K562 (cell line): ENCODE measurements at regions not wholly inside any gene's neighbourhood (a gene's known extent, or its start where the extent isn't known, plus 50 kb on each side); places are given as distances from the start of the nearest gene placed in this dataset.

Experiments
- ATAC-seq: fragments of 200-7000 bp; cut with Tn5 transposase; 3 replicates; pipeline ENCODE4 v1.9.1; 2020; ENCODE audit warnings: moderate library complexity
- BruUV-seq: library from RNA; stranded (reverse); fragments of 400-500 nt; replicated peaks from 2 replicates; lab custom pipeline; 2021; lab: Mats Ljungman, UMichigan
- CTCF ChIA-PET: fragments of 300-600 bp; formaldehyde crosslinking; extraction: SDS; loops from one replicate; lab custom pipeline; 2021; ENCODE audit warnings: low intra/inter-chr PET ratio; lab: Yijun Ruan, JAX
- POLR2A ChIA-PET: fragments of 300-600, 350-650 bp; sonication (Branson Sonifier 250); formaldehyde crosslinking; extraction: SDS; loops from one replicate; lab custom pipeline; 2021; ENCODE audit warnings: antibody characterized with exemption, inconsistent platforms; lab: Yijun Ruan, JAX
- DNase-seq, 4 experiments: peaks; one replicate each; pipeline versions ENCODE4 v3.0.0 to v3.0.0-alpha.2; 2011 to 2018; ENCODE audit warnings: low spot score in 3 of 4, mixed read lengths in 3 of 4; ENCODE audit errors: extremely low read depth in 1 of 4
- FAIRE-seq: peaks from 2 replicates; lab custom pipeline; 2011; peaks lifted over from hg19 to GRCh38; lab: Jason Lieb, UNC
- H2AFZ ChIP-seq: 2 replicates; pipeline ENCODE4 v1.6.0; 2011; ENCODE audit warnings: low read depth, low read length, control low read depth, inconsistent platforms
- H3K27ac ChIP-seq: fragments of 200-600 bp; 3 replicates; pipeline ENCODE4 v1.8.0; 2011; ENCODE audit warnings: low read depth, mild to moderate bottlenecking, control low read depth, inconsistent platforms, low read length, moderate library complexity, mixed read lengths; ENCODE audit errors: extremely low read depth
- H3K27me3 ChIP-seq, 2 experiments: fragments of 300-600 bp in 1 of 2; 2 replicates in 1 of 2; 3 replicates in 1 of 2; pipeline versions ENCODE4 v1.6.0 to v1.8.0; 2011; ENCODE audit warnings: inconsistent platforms in 2 of 2, low read length in 2 of 2, mild to moderate bottlenecking in 1 of 2, mixed read lengths in 1 of 2, moderate library complexity in 1 of 2; ENCODE audit not compliant: control insufficient read depth in 2 of 2, insufficient read depth in 2 of 2
- H3K36me3 ChIP-seq: fragments of 300-600 bp; 3 replicates; pipeline ENCODE4 v1.8.0; 2011; ENCODE audit warnings: mild to moderate bottlenecking, low read length, inconsistent platforms; ENCODE audit not compliant: control insufficient read depth, insufficient read depth
- H3K4me1 ChIP-seq, 2 experiments: fragments of 200-600 bp in 1 of 2; replicated peaks in 1 of 2; 2 replicates in 1 of 2; 3 replicates in 1 of 2; pipeline versions ENCODE4 v1.5.1 to v1.8.0; 2011; ENCODE audit warnings: inconsistent platforms in 2 of 2, low read length in 2 of 2, mild to moderate bottlenecking in 1 of 2, mixed read lengths in 1 of 2, moderate library complexity in 1 of 2; ENCODE audit not compliant: control insufficient read depth in 2 of 2, insufficient read depth in 2 of 2
- H3K4me2 ChIP-seq: 2 replicates; pipeline ENCODE4 v1.6.1; 2011; ENCODE audit warnings: low read length, control low read depth, inconsistent platforms, mixed read lengths; ENCODE audit not compliant: insufficient read depth
- H3K4me3 ChIP-seq: fragments of 200-600 bp; sonication (generic), shearing (Covaris generic); 2 replicates; pipeline ENCODE4 v1.5.1; 2016; ENCODE audit warnings: control low read depth, inconsistent platforms
- H3K79me2 ChIP-seq: fragments of 200-600 bp; 3 replicates; pipeline ENCODE4 v1.8.0; 2011; ENCODE audit warnings: low read length, inconsistent platforms; ENCODE audit not compliant: control insufficient read depth, insufficient read depth
- H3K9ac ChIP-seq, 2 experiments: 2 replicates each; pipeline versions ENCODE4 v1.6.0 to v1.6.1; 2011; ENCODE audit warnings: low read depth in 2 of 2, low read length in 2 of 2, control low read depth in 1 of 2, inconsistent platforms in 1 of 2, mild to moderate bottlenecking in 1 of 2, mixed read lengths in 1 of 2; ENCODE audit not compliant: insufficient read depth in 1 of 2
- H3K9me1 ChIP-seq: one replicate; pipeline ENCODE4 v1.6.0; 2011; ENCODE audit warnings: inconsistent platforms, mild to moderate bottlenecking, low read length, moderate library complexity; ENCODE audit not compliant: control insufficient read depth, insufficient read depth
- H3K9me3 ChIP-seq: replicated peaks from 2 replicates; pipeline ENCODE4 v1.5.1; 2011; ENCODE audit warnings: low read depth, low read length, inconsistent platforms; ENCODE audit not compliant: control insufficient read depth, insufficient read depth
- H4K20me1 ChIP-seq: replicated peaks from 2 replicates; pipeline ENCODE4 v1.6.1; 2011; ENCODE audit warnings: low read length, inconsistent platforms, mixed read lengths; ENCODE audit not compliant: control insufficient read depth, insufficient read depth
- ASH1L ChIP-seq: fragments of 450-650 bp; IDR thresholded peaks from 2 replicates; pipeline ENCODE4 v1.6.1; 2018; ENCODE audit warnings: borderline replicate concordance, mild to moderate bottlenecking, low read depth; ENCODE audit not compliant: partially characterized antibody
- ATF4 ChIP-seq: fragments of 450-650 bp; formaldehyde crosslinking; IDR thresholded peaks from 2 replicates; pipeline ENCODE4 v1.4.0; 2022; ENCODE audit warnings: mild to moderate bottlenecking, moderate library complexity
- ATF6 ChIP-seq: sonication (generic); formaldehyde crosslinking; IDR thresholded peaks from 2 replicates; pipeline ENCODE4 v1.4.0; 2020; ENCODE audit warnings: mild to moderate bottlenecking, missing genetic modification reagents
- CEBPZ ChIP-seq: fragments of 150-350 bp; IDR thresholded peaks from 2 replicates; pipeline ENCODE4 v1.6.1; 2014; ENCODE audit warnings: low read depth, mild to moderate bottlenecking, low read length, borderline replicate concordance
- CGGBP1 ChIP-seq: fragments of 250-450 bp; sonication (Bioruptor Pico); IDR thresholded peaks from 2 replicates; pipeline ENCODE4 v1.9.0; 2021; ENCODE audit warnings: mild to moderate bottlenecking
- EWSR1 ChIP-seq: fragments of 450-650 bp; IDR thresholded peaks from 2 replicates; pipeline ENCODE4 v1.6.1; 2018; ENCODE audit warnings: borderline replicate concordance, mild to moderate bottlenecking, low read depth, moderate library complexity; ENCODE audit not compliant: partially characterized antibody
- GTF2F1 ChIP-seq: IDR thresholded peaks from 2 replicates; pipeline ENCODE4 v1.6.1; 2011; ENCODE audit warnings: low read depth, low read length, improper control_type of control experiment
- MXI1 ChIP-seq: IDR thresholded peaks from 2 replicates; pipeline ENCODE4 v1.6.1; 2011; ENCODE audit warnings: low read depth, mild to moderate bottlenecking, improper control_type of control experiment, low read length
- PATZ1 ChIP-seq: fragments of 250-450 bp; sonication (Bioruptor Pico); IDR thresholded peaks from 2 replicates; pipeline ENCODE4 v1.5.0; 2020; ENCODE audit warnings: mild to moderate bottlenecking, borderline replicate concordance
- POLR2AphosphoS2 ChIP-seq: IDR thresholded peaks from 2 replicates; pipeline ENCODE4 v1.6.1; 2012; ENCODE audit warnings: low read length, improper control_type of control experiment
- PRMT5 ChIP-seq: sonication (generic); formaldehyde crosslinking; IDR thresholded peaks from 2 replicates; pipeline ENCODE4 v1.5.0; 2020; ENCODE audit warnings: missing genetic modification reagents
- SNIP1 ChIP-seq: fragments of 450-650 bp; IDR thresholded peaks from 2 replicates; pipeline ENCODE4 v1.7.1; 2017; ENCODE audit warnings: low read depth, mild to moderate bottlenecking
- STAT5B ChIP-seq: fragments of 250-450 bp; sonication (Bioruptor Pico); IDR thresholded peaks from 2 replicates; pipeline ENCODE4 v1.8.0; 2021; ENCODE audit warnings: mild to moderate bottlenecking, inconsistent platforms
- TEAD1 ChIP-seq, 2 experiments: fragments of 450-650 bp in 1 of 2; sonication (generic) in 1 of 2; formaldehyde crosslinking; IDR thresholded peaks; 2 replicates each; pipeline versions ENCODE4 v1.4.0 to v1.8.0; 2020 to 2022; ENCODE audit warnings: mild to moderate bottlenecking in 2 of 2, missing genetic modification reagents in 1 of 2
- ZEB2 ChIP-seq: fragments of 450-650 bp; IDR thresholded peaks from 2 replicates; pipeline ENCODE4 v1.6.1; 2016
- ZFP30 ChIP-seq: fragments of 250-450 bp; sonication (Bioruptor Pico); IDR thresholded peaks from 2 replicates; pipeline ENCODE4 v1.8.0; 2022; ENCODE audit warnings: moderate library complexity, mild to moderate bottlenecking, inconsistent platforms, borderline replicate concordance
- in situ Hi-C: fragments of 300-500 bp; cut with MboI; formaldehyde crosslinking; loops from 4 replicates; pipeline ENCODE4 v1.15.0; 2018; ENCODE audit warnings: inconsistent platforms, mixed read lengths
- intact Hi-C: fragments of 100-400 bp; cut with micrococcal nuclease; formaldehyde crosslinking; loops from 2 replicates; pipeline ENCODE4 v1.14.2; 2022

- in situ Hi-C loops (no loop called here), intact Hi-C loops (no loop called here)
- H3K9me3 ChIP-seq: no peaks in the 10 kb centered on the region
- no peak overlapping the region for H2AFZ ChIP-seq
- H3K4me3 ChIP-seq: no peak overlapping the region
- FAIRE-seq (no peak), DNase-seq (no peak), ATAC-seq (no peak)
- H3K27ac ChIP-seq: no peak overlapping the region
- no peak overlapping the region for H3K4me2 ChIP-seq
- H3K9me1 ChIP-seq: no peaks in the 10 kb centered on the region
- no peaks in the 10 kb centered on the region for H3K36me3 ChIP-seq
- CTCF ChIA-PET: no interaction called here
- H3K4me1 ChIP-seq: no peaks in the 10 kb centered on the region
- no peaks in the 10 kb centered on the region for H3K79me2 ChIP-seq
- no peaks in the 10 kb centered on the region for H3K27me3 ChIP-seq
- no peak overlapping the region for H3K9ac ChIP-seq
- no peaks in the 10 kb centered on the region for H4K20me1 ChIP-seq
- BruUV-seq: no TSS peak
- POLR2A ChIA-PET: no interaction called here
- TF ChIP-seq STAT5B (CRISPR knock-in tag) (no peak), TEAD1 (CRISPR knock-in tag; IDR thresholded peaks at IDR 0.05) (no peak), ATF6 (no peak), ZFP30 (no peak), ZEB2 (no peak), GTF2F1 (no peak), ASH1L (no peak), ATF4 (CRISPR knock-in tag) (no peak), PATZ1 (CRISPR knock-in tag) (no peak), PRMT5 (CRISPR knock-in tag) (no peak), MXI1 (no peak), CEBPZ (no peak), EWSR1 (no peak), SNIP1 (no peak), POLR2AphosphoS2 (no peak), CGGBP1 (CRISPR knock-in tag) (no peak)
Observed at GRCh38 chr2:23157812-23158211, 227.2 kb upstream of the KLHL29 start.
